ENCODE measurements at regions not wholly inside any gene's neighbourhood (a gene's known extent, or its start where the extent isn't known, plus 50 kb on each side); places are given as distances from the start of the nearest gene placed in this dataset.
A peak's percentile ranks its signal among the peaks of the same experiment; 100 is the strongest.

GRCh38 chr17:13909901-13910519 lies 159.3 kb upstream of the COX10 start:
- H3K4me1 ChIP-seq = peaks cover 0 to 9% (median 0%) of the 10 kb centered on the region in 10 experiments; a peak in 2 of 20 replicates
- H3K9ac ChIP-seq = no peak overlapping the region
- H3K4me2 ChIP-seq = no peak overlapping the region
- no peak overlapping the region for H3K27ac ChIP-seq
- peaks cover 0 to 22% (median 0%) of the 10 kb centered on the region in 11 experiments; a peak in 2 of 22 replicates for H3K36me3 ChIP-seq
- H3K9me3 ChIP-seq (replicated peaks in 1 of 11) = peaks cover 5 to 14% (median 9%) of the 10 kb centered on the region in 11 experiments; a peak in 15 of 22 replicates
- H3K27me3 ChIP-seq = no peaks in the 10 kb centered on the region
- H4K20me1 ChIP-seq = no peaks in the 10 kb centered on the region
- no peak for TF ChIP-seq Cebpa-rat (IDR thresholded peaks at IDR 0.05)
- no peak overlapping the region for H3K4me3 ChIP-seq

GRCh38 chr17:13917634-13918033 lies 151.7 kb upstream of the COX10 start:
- H3K36me3 ChIP-seq = peaks cover 0 to 6% (median 0%) of the 10 kb centered on the region in 11 experiments; a peak in 1 of 22 replicates
- H3K4me1 ChIP-seq = peaks cover 7 to 68% (median 21%) of the 10 kb centered on the region in 10 experiments; a peak in 18 of 20 replicates
- no peaks in the 10 kb centered on the region for H4K20me1 ChIP-seq
- no peak overlapping the region for H3K4me3 ChIP-seq
- H3K9ac ChIP-seq = peak overlapping the region in 1 of 11 experiments; percentile 21; a peak in 1 of 22 replicates
- no peaks in the 10 kb centered on the region for H3K27me3 ChIP-seq
- peak overlapping the region in 3 of 11 experiments; percentile 28 to 46 (median 38); a peak in 5 of 22 replicates for H3K27ac ChIP-seq
- H3K9me3 ChIP-seq (replicated peaks in 1 of 11) = peaks cover 5 to 11% (median 6%) of the 10 kb centered on the region in 11 experiments; a peak in 14 of 22 replicates
- no peak for TF ChIP-seq Cebpa-rat (IDR thresholded peaks at IDR 0.05)
- H3K4me2 ChIP-seq = peak overlapping the region in 9 of 11 experiments; percentile 2 to 84 (median 62); a peak in 15 of 22 replicates

GRCh38 chr17:13918247-13918646 lies 151.1 kb upstream of the COX10 start:
- Histone ChIP-seq H3K4me1 (peaks cover 7 to 74% (median 21%) of the 10 kb centered on the region in 10 experiments; a peak in 18 of 20 replicates), H3K4me3 (no peak overlapping the region), H4K20me1 (no peaks in the 10 kb centered on the region), H3K4me2 (peak overlapping the region in 8 of 11 experiments; percentile 2 to 84 (median 50); a peak in 10 of 22 replicates), H3K36me3 (no peaks in the 10 kb centered on the region; a peak in 1 of 22 replicates), H3K9me3 (replicated peaks in 1 of 11) (peaks cover 0 to 5% (median under 1%) of the 10 kb centered on the region in 11 experiments; a peak in 7 of 22 replicates), H3K27me3 (no peaks in the 10 kb centered on the region), H3K9ac (no peak overlapping the region), H3K27ac (0 out of 22 replicates have a peak overlapping the region, but pooled peaks of 1 of the 11 experiments have one; percentile 5)
- TF ChIP-seq Cebpa-rat (IDR thresholded peaks at IDR 0.05) = no peak

DNA sequence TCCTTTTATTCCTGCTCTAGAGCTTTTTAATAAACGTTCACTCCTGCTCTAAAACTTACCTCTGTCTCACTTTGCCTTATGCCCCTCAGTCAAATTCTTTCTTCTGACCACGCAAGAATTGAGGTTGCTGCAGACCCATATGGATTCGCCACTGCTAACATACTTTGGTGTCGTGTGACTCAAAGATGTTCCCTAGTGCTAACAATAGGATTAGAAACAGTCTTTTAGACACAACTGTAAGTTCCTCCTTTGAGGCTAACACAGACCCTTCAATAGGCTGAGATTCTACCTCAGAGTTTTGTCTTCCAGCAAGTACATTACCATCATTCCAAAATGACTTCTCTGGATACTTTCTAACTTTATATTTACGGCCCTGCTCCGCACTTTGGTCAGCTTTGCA lies 149.5 kb upstream of the COX10 start:
- no peak overlapping the region for H3K4me3 ChIP-seq
- H3K36me3 ChIP-seq = no peaks in the 10 kb centered on the region; a peak in 1 of 22 replicates
- H3K4me2 ChIP-seq = peak overlapping the region in 5 of 11 experiments; percentile 23 to 84 (median 63); a peak in 8 of 22 replicates
- no peak overlapping the region for H3K9ac ChIP-seq
- H3K27ac ChIP-seq = no peak overlapping the region
- no peak for TF ChIP-seq Cebpa-rat (IDR thresholded peaks at IDR 0.05)
- H3K4me1 ChIP-seq = peaks cover 7 to 84% (median 21%) of the 10 kb centered on the region in 10 experiments; a peak in 18 of 20 replicates
- H3K9me3 ChIP-seq (replicated peaks in 1 of 11) = peaks cover 0 to 4% (median 0%) of the 10 kb centered on the region in 11 experiments; a peak in 2 of 22 replicates
- H3K27me3 ChIP-seq = no peaks in the 10 kb centered on the region
- H4K20me1 ChIP-seq = no peaks in the 10 kb centered on the region

DNA sequence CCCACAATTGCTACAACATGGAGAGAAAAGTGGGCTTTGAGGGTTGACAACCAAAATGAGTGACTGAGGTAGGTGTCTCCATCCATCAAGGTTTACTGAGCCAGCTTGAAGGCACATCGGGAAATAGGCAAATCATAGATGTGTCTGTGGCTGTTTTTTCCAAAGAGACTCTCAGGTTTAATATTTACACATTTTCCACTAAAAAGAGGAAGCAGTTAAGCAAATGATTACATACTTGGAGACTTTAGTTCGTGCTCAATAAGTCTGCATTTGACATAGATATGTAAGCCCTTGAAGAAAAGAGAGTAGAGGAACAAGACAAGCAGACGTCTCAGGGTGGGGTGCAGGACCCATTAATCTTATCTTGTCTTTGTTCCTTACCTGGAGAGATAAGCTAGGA lies 148.9 kb upstream of the COX10 start:
- Histone ChIP-seq H3K36me3 (peaks cover 0 to 4% (median 0%) of the 10 kb centered on the region in 11 experiments; a peak in 2 of 22 replicates), H3K4me2 (peak overlapping the region in 5 of 11 experiments; percentile 21 to 84 (median 63); a peak in 8 of 22 replicates), H4K20me1 (no peaks in the 10 kb centered on the region), H3K4me1 (peaks cover 7 to 84% (median 21%) of the 10 kb centered on the region in 10 experiments; a peak in 18 of 20 replicates), H3K4me3 (no peak overlapping the region), H3K9ac (no peak overlapping the region), H3K9me3 (replicated peaks in 1 of 11) (peaks cover 2 to 10% (median 5%) of the 10 kb centered on the region in 11 experiments; a peak in 16 of 22 replicates), H3K27me3 (no peaks in the 10 kb centered on the region), H3K27ac (0 out of 22 replicates have a peak overlapping the region, but pooled peaks of 1 of the 11 experiments have one; percentile 2)
- no peak for TF ChIP-seq Cebpa-rat (IDR thresholded peaks at IDR 0.05)

- Histone ChIP-seq H4K20me1 (no peaks in the 10 kb centered on the region), H3K27me3 (no peaks in the 10 kb centered on the region), H3K4me3 (no peak overlapping the region), H3K9me3 (replicated peaks in 1 of 11) (peaks cover 10 to 27% (median 20%) of the 10 kb centered on the region in 11 experiments; a peak in 21 of 22 replicates), H3K9ac (no peak overlapping the region), H3K4me1 (peaks cover 7 to 73% (median 20%) of the 10 kb centered on the region in 10 experiments; a peak in 18 of 20 replicates), H3K4me2 (peak overlapping the region in 2 of 11 experiments; percentile 72 to 84; a peak in 3 of 22 replicates), H3K27ac (no peak overlapping the region), H3K36me3 (peaks cover 0 to 17% (median 8%) of the 10 kb centered on the region in 11 experiments; a peak in 7 of 22 replicates)
- no peak for TF ChIP-seq Cebpa-rat (IDR thresholded peaks at IDR 0.05)
These were observed 147.2 kb upstream of the COX10 start for GRCh38 chr17:13921841-13922776.

GRCh38 chr17:13922885-13923284 lies 146.4 kb upstream of the COX10 start:
- Histone ChIP-seq H3K4me1 (peaks cover 0 to 72% (median 12%) of the 10 kb centered on the region in 10 experiments; a peak in 17 of 20 replicates), H3K4me2 (peak overlapping the region in 2 of 11 experiments; percentile 47 to 72; a peak in 3 of 22 replicates), H3K9me3 (replicated peaks in 1 of 11) (peaks cover 10 to 34% (median 23%) of the 10 kb centered on the region in 11 experiments), H3K27me3 (no peaks in the 10 kb centered on the region), H3K36me3 (peaks cover 0 to 17% (median 8%) of the 10 kb centered on the region in 11 experiments; a peak in 7 of 22 replicates), H3K9ac (no peak overlapping the region), H3K4me3 (no peak overlapping the region), H4K20me1 (no peaks in the 10 kb centered on the region), H3K27ac (no peak overlapping the region)
- no peak for TF ChIP-seq Cebpa-rat (IDR thresholded peaks at IDR 0.05)

- H3K9me3 ChIP-seq (replicated peaks in 1 of 11) = peaks cover 19 to 58% (median 37%) of the 10 kb centered on the region in 11 experiments
- H3K4me3 ChIP-seq = no peak overlapping the region
- H3K27ac ChIP-seq = no peak overlapping the region
- peaks cover 0 to 28% (median 8%) of the 10 kb centered on the region in 11 experiments; a peak in 8 of 22 replicates for H3K36me3 ChIP-seq
- H3K4me1 ChIP-seq = peaks cover 5 to 69% (median 10%) of the 10 kb centered on the region in 10 experiments
- H4K20me1 ChIP-seq = no peaks in the 10 kb centered on the region
- TF ChIP-seq Cebpa-rat (IDR thresholded peaks at IDR 0.05) = no peak
- no peak overlapping the region for H3K9ac ChIP-seq
- no peak overlapping the region for H3K4me2 ChIP-seq
- no peaks in the 10 kb centered on the region for H3K27me3 ChIP-seq
These were observed 143.7 kb upstream of the COX10 start for GRCh38 chr17:13925579-13925978.
